NK-92 treated with Interleukin-12 subunit alpha and Interleukin-12 subunit beta, amount 100 ng/mL, for 24 hours (cell line): ENCODE measurements at regions not wholly inside any gene's neighbourhood (a gene's known extent, or its start where the extent isn't known, plus 50 kb on each side); places are given as distances from the start of the nearest gene placed in this dataset.
"Not testable (repeated sequence)": the region's sequence is repeated elsewhere in the genome, so short reads cannot be mapped to it uniquely, and the experiment has no call there.

ENCODE experiments used
- DNase-seq: peaks from one replicate; lab custom pipeline; 2025; lab: John Stamatoyannopoulos, UW

DNA sequence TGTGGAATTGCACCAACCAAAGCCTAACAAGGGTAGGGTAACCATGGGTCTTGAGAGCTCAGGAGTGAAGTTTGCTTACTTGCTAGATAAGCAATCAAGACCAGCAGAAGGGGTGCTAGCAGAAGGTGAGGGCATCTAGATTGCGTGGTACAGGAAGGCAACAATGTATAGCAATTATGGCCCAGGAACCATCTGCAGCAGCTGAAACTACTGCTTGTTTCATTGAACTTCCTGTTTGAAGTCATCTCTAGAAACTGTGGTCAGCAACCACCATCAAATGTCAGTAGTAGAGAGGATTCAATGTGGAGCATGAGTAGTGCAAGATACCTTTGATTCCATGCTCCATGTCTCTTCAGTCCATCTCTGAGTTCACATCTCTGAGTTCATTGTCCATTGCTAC is 462.1 kb upstream of the GRAMD2B start:
- no peak for DNase-seq

GRCh38 chr5:125965577-125965976 is 457.6 kb upstream of the GRAMD2B start:
- DNase-seq = no peak

- DNase-seq = no peak
Measured at GRCh38 chr5:125967576-125967975, 455.6 kb upstream of the GRAMD2B start.

GRCh38 chr5:125969011-125969813 is 454.0 kb upstream of the GRAMD2B start:
- DNase-seq = no peak

DNA sequence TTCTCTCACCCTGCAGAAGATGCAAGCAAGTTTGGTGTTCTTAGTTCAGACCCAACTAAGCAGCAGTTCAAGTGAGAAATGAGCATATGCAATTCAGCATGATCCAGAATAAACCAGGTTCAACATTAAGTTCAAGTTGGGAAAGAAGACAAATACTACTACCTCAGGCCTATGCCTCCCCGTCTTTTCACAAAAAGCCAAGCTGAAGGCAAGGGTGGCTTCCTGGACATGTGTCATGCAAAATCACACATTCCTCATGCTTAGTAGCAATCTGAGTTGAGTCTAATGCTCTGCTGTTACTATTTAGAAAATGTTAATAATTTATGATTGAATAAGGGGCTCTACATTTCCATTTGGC is 453.4 kb upstream of the GRAMD2B start:
- DNase-seq = no peak

DNA sequence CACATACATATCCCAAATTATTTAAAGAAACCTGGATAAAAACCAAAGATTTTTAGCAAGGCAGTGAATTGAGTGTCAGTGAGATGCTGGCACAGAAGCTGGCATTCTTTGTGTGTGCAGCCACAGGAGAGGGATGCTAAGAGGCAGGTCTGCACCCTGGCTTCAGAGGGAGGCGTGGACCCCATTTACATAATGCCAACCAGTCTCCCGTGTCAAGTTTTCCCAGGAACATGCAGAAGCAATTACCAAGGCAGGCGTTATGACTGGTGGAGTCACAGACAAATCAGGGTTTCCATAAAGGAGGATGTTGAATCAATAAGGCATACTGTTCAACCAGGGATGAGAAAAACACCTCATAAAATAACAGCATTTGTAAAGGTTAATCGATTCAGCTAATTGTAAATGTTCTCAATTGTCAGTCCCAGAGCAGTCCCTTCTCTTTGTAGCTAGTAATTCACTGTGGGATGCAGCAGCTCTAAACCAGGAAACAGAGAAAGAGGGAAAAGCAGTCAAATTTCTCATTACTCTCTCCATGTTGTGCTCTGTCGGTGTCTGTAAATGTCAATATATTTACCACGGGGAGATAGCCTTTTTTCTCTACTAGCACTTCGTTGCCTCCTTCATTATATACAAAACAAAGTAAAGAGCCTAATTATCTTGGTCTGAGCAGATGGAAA is 452.4 kb upstream of the GRAMD2B start:
- no peak for DNase-seq

DNA sequence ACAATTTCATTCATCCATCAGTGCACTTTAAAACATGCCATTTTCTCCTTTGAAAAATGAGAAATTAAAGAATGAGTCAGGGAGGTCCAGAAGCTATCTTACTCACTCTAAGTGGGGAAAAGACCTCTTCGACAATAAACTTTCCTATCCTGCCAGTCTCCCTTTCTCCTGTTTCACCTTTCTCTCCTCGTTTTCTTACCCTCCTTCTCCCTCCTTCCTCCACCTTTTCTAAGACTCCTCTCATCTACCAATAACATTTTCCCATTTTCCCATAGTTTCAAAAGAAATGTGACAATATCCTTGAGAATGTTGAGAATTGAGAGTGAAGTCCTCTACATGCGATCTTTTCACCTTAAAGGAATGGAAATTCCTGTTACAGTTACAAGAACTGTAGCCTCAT is 450.5 kb upstream of the GRAMD2B start:
- DNase-seq = no peak

DNA sequence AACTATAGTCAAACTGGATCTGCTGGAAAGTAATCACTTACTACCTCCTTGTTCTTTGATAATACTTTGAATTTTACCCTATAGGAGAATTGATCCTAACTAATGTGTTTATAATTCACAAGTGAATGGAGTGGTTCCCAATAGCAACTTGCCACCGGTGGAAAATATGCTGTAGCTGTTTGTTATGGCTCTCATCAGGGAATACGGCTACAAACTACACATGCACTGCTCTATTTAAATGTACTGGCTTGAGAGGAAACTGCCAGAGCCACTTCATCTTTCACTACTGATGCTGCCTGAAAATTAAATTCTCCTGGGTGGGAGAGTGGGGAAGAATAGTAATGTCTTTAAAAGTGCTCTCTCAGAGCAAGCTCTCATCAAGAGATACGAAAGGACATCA is 448.5 kb upstream of the GRAMD2B start:
- no peak for DNase-seq

GRCh38 chr5:125976421-125977000 is 446.7 kb upstream of the GRAMD2B start:
- no peak for DNase-seq

GRCh38 chr5:125978015-125978414 is 445.2 kb upstream of the GRAMD2B start:
- DNase-seq = no peak

DNA sequence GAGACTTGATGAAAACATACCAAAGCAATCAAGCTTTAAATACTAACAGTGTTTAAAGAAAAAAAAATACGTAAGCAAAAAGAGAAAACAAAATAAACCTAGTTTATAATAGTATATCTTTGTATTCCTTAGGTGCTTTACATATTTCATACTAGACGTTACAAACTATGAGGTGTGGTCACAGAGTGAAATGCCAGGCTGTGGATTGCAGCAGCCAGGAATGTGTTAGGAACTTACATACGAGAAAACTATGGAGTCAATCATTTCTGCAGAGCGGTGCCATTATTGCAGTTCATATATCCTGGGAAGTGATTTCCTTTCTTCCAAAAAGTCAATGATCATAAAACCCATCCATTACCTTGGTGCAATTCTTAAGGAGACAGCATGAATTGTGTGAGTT is 443.6 kb upstream of the GRAMD2B start:
- DNase-seq = no peak

DNA sequence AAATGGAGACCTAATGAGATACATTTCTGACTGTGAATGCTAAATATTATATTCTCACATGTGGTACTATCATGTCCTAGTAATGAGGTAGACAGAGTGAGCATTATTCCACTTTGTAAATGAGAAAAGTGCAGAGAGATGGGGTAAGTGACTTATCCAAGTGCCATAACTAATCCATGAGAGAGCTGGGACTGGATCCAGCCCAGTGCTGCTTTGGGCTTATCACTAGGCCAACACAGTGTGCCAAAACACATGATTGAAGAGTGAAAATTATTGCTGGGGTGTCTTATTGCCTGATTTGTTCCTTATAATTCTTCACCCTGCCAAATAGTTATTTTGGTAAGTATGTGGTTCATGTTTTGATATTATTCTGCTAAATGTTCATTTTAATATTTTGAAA is 442.2 kb upstream of the GRAMD2B start:
- DNase-seq = no peak

DNA sequence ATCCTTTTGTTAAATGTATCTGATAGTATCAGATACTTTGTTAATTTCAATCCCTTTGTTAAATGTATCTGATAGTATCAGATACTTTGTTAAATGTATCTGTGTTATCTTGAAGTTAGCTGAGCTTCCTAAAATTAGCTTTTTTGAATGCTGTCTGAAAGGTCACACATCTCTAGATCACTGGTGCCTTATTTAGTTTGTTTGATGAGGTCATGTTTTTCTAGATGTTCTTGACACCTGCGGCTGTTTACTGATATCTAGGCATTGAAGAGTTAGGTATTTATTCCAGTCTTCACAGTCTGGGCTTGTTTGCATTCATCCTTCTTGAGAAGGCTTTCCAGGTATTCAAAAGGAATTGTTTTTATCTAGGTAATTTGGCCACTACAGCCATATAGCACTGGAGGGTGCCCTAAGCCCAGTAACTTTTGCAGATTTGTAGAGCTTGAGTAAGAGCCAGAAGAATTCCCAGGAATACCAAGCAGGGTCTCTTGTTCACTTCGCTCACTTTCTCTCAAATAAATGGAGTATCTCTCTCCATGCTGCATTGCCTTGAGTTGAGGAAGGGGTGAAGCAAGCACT is 435.4 kb upstream of the GRAMD2B start:
- DNase-seq = no peak

- DNase-seq = no peak
Measured at GRCh38 chr5:125992050-125992449, 431.2 kb upstream of the GRAMD2B start.

DNA sequence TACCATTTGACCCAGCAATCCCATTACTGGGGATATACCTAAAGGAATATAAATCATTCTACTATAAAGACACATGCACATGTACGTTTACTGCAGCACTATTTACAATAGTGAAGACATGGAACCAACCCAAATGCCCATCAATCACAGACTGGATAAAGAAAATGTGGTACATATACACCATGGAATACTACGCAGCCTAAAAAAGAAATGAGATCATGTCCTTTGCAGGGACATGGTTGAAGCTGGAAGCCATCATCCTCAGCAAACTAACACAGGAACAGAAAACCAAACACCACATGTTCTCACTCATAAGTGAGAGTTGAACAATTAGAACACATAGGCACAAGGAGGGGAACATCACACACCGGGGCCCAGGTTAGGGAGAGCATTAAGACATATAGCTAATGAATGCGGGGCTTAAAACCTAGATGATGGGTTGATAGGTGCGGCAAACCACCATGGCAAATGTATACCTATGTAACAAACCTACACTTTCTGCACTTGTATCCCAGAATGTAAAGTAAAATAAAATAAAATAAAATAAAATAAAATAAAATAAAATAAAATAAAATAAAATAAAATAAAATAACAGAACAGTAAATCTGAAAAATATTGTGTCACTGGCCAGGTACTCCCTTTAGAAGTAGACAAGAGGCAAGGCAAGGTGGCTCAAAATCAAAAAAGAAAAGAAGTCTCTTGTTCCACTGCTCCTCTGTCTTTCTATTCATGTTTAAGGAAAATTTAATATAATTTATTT is 423.8 kb upstream of the GRAMD2B start:
- DNase-seq = not testable (repeated sequence)

- no peak for DNase-seq
Measured at GRCh38 chr5:126000507-126000906, 422.7 kb upstream of the GRAMD2B start.

DNA sequence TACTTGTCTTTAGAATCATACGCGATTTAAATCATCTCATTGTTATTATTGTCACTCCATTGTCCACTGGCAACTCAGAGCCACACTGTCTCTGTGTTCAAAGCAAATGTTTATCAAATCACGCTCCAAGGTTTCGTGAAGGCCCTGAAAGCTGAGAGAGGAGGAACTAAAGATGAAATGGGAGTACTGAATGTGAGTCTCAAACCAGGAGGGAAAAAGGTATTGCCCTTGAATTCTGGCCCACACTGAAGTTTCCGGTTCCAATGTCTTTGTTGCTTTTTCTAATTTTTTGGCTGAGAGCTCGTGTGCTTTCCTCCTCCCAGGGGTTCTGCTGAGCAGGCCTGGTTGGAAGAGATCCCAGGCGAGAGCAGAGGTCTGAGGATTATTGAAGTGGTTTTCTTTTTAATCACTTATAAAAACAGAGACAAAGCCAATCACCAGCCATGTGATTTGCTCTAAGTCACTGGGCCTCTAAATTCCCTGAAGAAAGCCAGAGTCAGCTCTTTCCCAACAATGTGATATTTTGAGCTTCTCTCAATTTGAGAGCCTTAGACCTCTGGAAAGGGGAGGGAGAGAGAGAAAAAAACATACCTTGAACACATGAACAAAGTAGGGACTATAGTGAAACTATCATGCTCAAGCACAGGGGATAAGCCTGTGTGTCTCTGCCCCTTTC is 420.8 kb upstream of the GRAMD2B start:
- DNase-seq = no peak

GRCh38 chr5:126003309-126003708 is 419.9 kb upstream of the GRAMD2B start:
- DNase-seq = no peak

- no peak for DNase-seq
Measured at GRCh38 chr5:126004636-126005035, 418.6 kb upstream of the GRAMD2B start.

DNA sequence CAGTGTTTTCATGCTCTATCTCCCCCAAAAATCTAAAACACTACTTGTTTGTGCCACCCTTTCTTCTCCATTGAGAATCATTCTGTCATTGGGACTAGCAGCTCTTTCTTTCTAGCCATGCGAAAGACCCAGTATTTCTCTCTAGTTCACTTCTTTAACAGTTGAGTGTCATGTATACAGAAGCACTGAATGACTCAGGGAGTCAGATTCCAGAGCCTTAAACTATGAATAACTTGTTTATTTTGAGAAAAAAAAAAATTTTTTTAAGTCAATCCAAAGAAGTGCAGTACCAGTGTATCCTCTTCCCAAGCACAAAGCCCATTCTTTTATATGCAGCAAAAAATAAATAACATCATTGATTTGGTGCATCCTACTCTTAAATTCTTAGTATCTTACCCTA is 415.4 kb upstream of the GRAMD2B start:
- DNase-seq = no peak

DNA sequence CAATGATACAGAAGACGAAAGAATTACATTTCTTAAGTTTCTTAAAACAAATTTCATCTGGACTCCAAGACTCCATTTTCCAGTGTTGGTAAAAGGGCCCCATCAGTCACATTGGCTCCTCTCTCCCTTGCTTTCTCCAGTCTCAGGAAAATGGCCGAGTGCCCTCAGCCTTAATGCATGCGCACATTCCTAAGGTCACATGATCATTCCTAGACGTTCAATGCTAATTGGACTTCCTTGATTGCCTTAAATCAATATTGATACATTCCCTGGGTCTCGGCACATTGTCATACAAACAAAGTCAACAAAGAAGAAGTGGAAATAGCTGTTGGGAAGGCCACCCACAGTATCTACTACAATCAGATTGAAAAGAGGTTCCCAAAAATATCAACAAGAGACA is 413.6 kb upstream of the GRAMD2B start:
- DNase-seq = no peak

- DNase-seq = not testable (repeated sequence)
Measured at GRCh38 chr5:126011526-126011925, 411.7 kb upstream of the GRAMD2B start.
